HG03442 (cell line): ENCODE measurements at regions not wholly inside any gene's neighbourhood (a gene's known extent, or its start where the extent isn't known, plus 50 kb on each side); places are given as distances from the start of the nearest gene placed in this dataset.
"Not testable (repeated sequence)": the region's sequence is repeated elsewhere in the genome, so short reads cannot be mapped to it uniquely, and the experiment has no call there.

Source experiments
- ATAC-seq: cut with Tn5 transposase; IDR thresholded peaks from one replicate; pipeline ENCODE4 v1.9.1; 2021; ENCODE audit warnings: mild to moderate bottlenecking, moderate library complexity; ENCODE audit not compliant: unreplicated experiment

GRCh38 chr7:152905949-152906348 lies 146.4 kb downstream of the ACTR3B start:
- ATAC-seq, result no peak

GRCh38 chr7:152907042-152907761 lies 147.7 kb downstream of the ACTR3B start:
- no peak for ATAC-seq

- ATAC-seq, result no peak
Observed at GRCh38 chr7:152909280-152909679, 149.7 kb downstream of the ACTR3B start.

GRCh38 chr7:152909683-152910544 lies 150.4 kb downstream of the ACTR3B start:
- no peak for ATAC-seq

- ATAC-seq, result no peak
Observed at GRCh38 chr7:152910545-152911225, 151.1 kb downstream of the ACTR3B start.

GRCh38 chr7:152911226-152911560 lies 151.6 kb downstream of the ACTR3B start:
- ATAC-seq, result no peak

- ATAC-seq, result no peak
Observed at GRCh38 chr7:152911922-152912321, 152.4 kb downstream of the ACTR3B start.

GRCh38 chr7:152912511-152912910 lies 153.0 kb downstream of the ACTR3B start:
- ATAC-seq, result no peak

- ATAC-seq, result no peak
Observed at GRCh38 chr7:152913492-152913891, 153.9 kb downstream of the ACTR3B start.

GRCh38 chr7:152914014-152914844 lies 154.7 kb downstream of the ACTR3B start:
- no peak for ATAC-seq

- not testable (repeated sequence) for ATAC-seq
Observed at GRCh38 chr7:152914845-152915102, 155.2 kb downstream of the ACTR3B start.

- ATAC-seq, result no peak
Observed at GRCh38 chr7:152922318-152923081, 162.9 kb downstream of the ACTR3B start.

GRCh38 chr7:152923711-152924110 lies 164.2 kb downstream of the ACTR3B start:
- no peak for ATAC-seq

GRCh38 chr7:152924238-152924637 lies 164.7 kb downstream of the ACTR3B start:
- no peak for ATAC-seq

GRCh38 chr7:152924826-152925411 lies 165.4 kb downstream of the ACTR3B start:
- no peak for ATAC-seq

- ATAC-seq, result no peak
Observed at GRCh38 chr7:152925412-152926147, 166.0 kb downstream of the ACTR3B start.

GRCh38 chr7:152931633-152932032 lies 172.1 kb downstream of the ACTR3B start:
- ATAC-seq, result no peak

GRCh38 chr7:152937282-152937681 lies 177.7 kb downstream of the ACTR3B start:
- no peak for ATAC-seq

GRCh38 chr7:152946616-152947015 lies 187.1 kb downstream of the ACTR3B start:
- ATAC-seq, result not testable (repeated sequence)
